Peyer's patch (tissue), 4 donors: ENCODE measurements at regions not wholly inside any gene's neighbourhood (a gene's known extent, or its start where the extent isn't known, plus 50 kb on each side); places are given as distances from the start of the nearest gene placed in this dataset.

Experiments used
- POLR2A ChIP-seq, 2 donors: fragments of 450-650 bp; IDR thresholded peaks; one replicate each; pipeline ENCODE4 v1.5.1; 2017; ENCODE audit warnings: antibody characterized with exemption in 2 of 2, mild to moderate bottlenecking in 2 of 2, moderate library complexity in 2 of 2
- TF ChIP-seq, protein P1 (sequence below), 6 experiments: fragments of 450-650 bp in 4 of 6; fragments of 200-600 bp in 2 of 6; sonication (generic) in 1 of 6; IDR thresholded peaks; one replicate each; pipeline ENCODE4 v1.5.1; 2017 to 2019; ENCODE audit warnings: antibody characterized with exemption in 6 of 6, mild to moderate bottlenecking in 3 of 6, moderate library complexity in 1 of 6

DNA sequence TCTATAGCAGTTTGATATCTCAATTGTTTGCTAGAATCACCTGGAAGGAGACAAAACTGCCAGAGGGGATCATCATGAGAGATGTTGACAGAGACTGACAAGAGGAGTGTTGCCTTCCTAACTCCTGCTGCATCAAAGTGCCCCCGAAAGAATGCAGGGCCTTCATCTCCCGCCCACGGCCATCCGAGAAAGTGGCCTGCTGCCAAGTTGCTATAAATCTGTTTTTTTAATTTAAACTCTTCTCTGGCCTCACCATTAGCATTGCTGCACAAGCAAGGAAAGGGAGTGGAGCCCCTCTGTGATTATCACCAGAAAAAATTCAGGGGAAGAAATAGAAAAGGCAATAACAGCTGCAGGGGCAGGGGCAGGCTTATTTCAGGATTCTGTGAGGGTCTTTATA is 238.1 kb upstream of the EPHA4 start:
- TF ChIP-seq POLR2A (IDR thresholded peaks at IDR 0.05), result no peak
- TF ChIP-seq, protein P1, sequence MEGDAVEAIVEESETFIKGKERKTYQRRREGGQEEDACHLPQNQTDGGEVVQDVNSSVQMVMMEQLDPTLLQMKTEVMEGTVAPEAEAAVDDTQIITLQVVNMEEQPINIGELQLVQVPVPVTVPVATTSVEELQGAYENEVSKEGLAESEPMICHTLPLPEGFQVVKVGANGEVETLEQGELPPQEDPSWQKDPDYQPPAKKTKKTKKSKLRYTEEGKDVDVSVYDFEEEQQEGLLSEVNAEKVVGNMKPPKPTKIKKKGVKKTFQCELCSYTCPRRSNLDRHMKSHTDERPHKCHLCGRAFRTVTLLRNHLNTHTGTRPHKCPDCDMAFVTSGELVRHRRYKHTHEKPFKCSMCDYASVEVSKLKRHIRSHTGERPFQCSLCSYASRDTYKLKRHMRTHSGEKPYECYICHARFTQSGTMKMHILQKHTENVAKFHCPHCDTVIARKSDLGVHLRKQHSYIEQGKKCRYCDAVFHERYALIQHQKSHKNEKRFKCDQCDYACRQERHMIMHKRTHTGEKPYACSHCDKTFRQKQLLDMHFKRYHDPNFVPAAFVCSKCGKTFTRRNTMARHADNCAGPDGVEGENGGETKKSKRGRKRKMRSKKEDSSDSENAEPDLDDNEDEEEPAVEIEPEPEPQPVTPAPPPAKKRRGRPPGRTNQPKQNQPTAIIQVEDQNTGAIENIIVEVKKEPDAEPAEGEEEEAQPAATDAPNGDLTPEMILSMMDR (IDR thresholded peaks at IDR 0.05), result no peak
